ENCODE measurements at regions not wholly inside any gene's neighbourhood (a gene's known extent, or its start where the extent isn't known, plus 50 kb on each side); places are given as distances from the start of the nearest gene placed in this dataset.
A peak's percentile ranks its signal among the peaks of the same experiment; 100 is the strongest.
"Not testable (repeated sequence)": the region's sequence is repeated elsewhere in the genome, so short reads cannot be mapped to it uniquely, and the experiment has no call there.

- DNase-seq (ENCODE audit: low read depth): peak; percentile 5
Measured at GRCh38 chr12:46983959-46984841, 95.2 kb upstream of the PCED1B start.

- DNase-seq (ENCODE audit: low read depth): no peak
Measured at GRCh38 chr12:46985816-46986215, 93.6 kb upstream of the PCED1B start.

- not testable (repeated sequence) for DNase-seq (ENCODE audit: low read depth)
Measured at GRCh38 chr12:46988122-46988521, 91.3 kb upstream of the PCED1B start.

GRCh38 chr12:46990211-46990610 lies 89.2 kb upstream of the PCED1B start:
- DNase-seq (ENCODE audit: low read depth): no peak

- DNase-seq (ENCODE audit: low read depth): not testable (repeated sequence)
Measured at GRCh38 chr12:46992051-46992450, 87.4 kb upstream of the PCED1B start.

- DNase-seq (ENCODE audit: low read depth): no peak
Measured at GRCh38 chr12:46998811-46999368, 80.5 kb upstream of the PCED1B start.

- no peak for DNase-seq (ENCODE audit: low read depth)
Measured at GRCh38 chr12:47004634-47005033, 74.8 kb upstream of the PCED1B start.

GRCh38 chr12:47007048-47007447 lies 72.4 kb upstream of the PCED1B start:
- DNase-seq (ENCODE audit: low read depth): no peak

- no peak for DNase-seq (ENCODE audit: low read depth)
Measured at GRCh38 chr12:47012552-47012951, 66.9 kb upstream of the PCED1B start.

- no peak for DNase-seq (ENCODE audit: low read depth)
Measured at GRCh38 chr12:47014474-47014873, 64.9 kb upstream of the PCED1B start.

- DNase-seq (ENCODE audit: low read depth): no peak
Measured at GRCh38 chr12:47015381-47015780, 64.0 kb upstream of the PCED1B start.

GRCh38 chr12:47017041-47017713 lies 62.2 kb upstream of the PCED1B start:
- no peak for DNase-seq (ENCODE audit: low read depth)

- DNase-seq (ENCODE audit: low read depth): no peak
Measured at GRCh38 chr12:47017901-47018475, 61.4 kb upstream of the PCED1B start.

- no peak for DNase-seq (ENCODE audit: low read depth)
Measured at GRCh38 chr12:47020211-47020821, 59.1 kb upstream of the PCED1B start.

GRCh38 chr12:47021298-47021697 lies 58.1 kb upstream of the PCED1B start:
- DNase-seq (ENCODE audit: low read depth): no peak

- DNase-seq (ENCODE audit: low read depth): no peak
Measured at GRCh38 chr12:47022296-47022695, 57.1 kb upstream of the PCED1B start.

- DNase-seq (ENCODE audit: low read depth): no peak
Measured at GRCh38 chr12:47023311-47023710, 56.1 kb upstream of the PCED1B start.

GRCh38 chr12:47023953-47024352 lies 55.5 kb upstream of the PCED1B start:
- no peak for DNase-seq (ENCODE audit: low read depth)

GRCh38 chr12:47024463-47024862 lies 55.0 kb upstream of the PCED1B start:
- DNase-seq (ENCODE audit: low read depth): no peak

GRCh38 chr12:47025349-47025748 lies 54.1 kb upstream of the PCED1B start:
- DNase-seq (ENCODE audit: low read depth): no peak

GRCh38 chr12:47025798-47026197 lies 53.6 kb upstream of the PCED1B start:
- no peak for DNase-seq (ENCODE audit: low read depth)

GRCh38 chr12:47026291-47026690 lies 53.1 kb upstream of the PCED1B start:
- DNase-seq (ENCODE audit: low read depth): no peak
